Nephron (organoid): ENCODE measurements at regions not wholly inside any gene's neighbourhood (a gene's known extent, or its start where the extent isn't known, plus 50 kb on each side); places are given as distances from the start of the nearest gene placed in this dataset.

Experiments used
- H3K27ac Mint-ChIP-seq, 3 experiments: 2 replicates each; pipeline ENCODE4 v1.8.0; 2020; ENCODE audit warnings: mixed read lengths in 3 of 3, mild to moderate bottlenecking in 2 of 3, moderate library complexity in 1 of 3
- H3K27me3 Mint-ChIP-seq: 2 replicates; pipeline ENCODE4 v1.8.0; 2021; ENCODE audit warnings: low read depth, mild to moderate bottlenecking, moderate library complexity, mixed read lengths
- H3K36me3 Mint-ChIP-seq: 2 replicates; pipeline ENCODE4 v1.8.0; 2020; ENCODE audit warnings: low read depth, mixed read lengths
- H3K4me1 Mint-ChIP-seq: 2 replicates; pipeline ENCODE4 v1.8.0; 2020; ENCODE audit warnings: mixed read lengths
- H3K4me3 Mint-ChIP-seq, 3 experiments: 2 replicates each; pipeline ENCODE4 v1.8.0; 2020; ENCODE audit warnings: mild to moderate bottlenecking in 3 of 3, mixed read lengths in 3 of 3, moderate library complexity in 2 of 3
- H3K9me3 Mint-ChIP-seq: 2 replicates; pipeline ENCODE4 v1.8.0; 2020; ENCODE audit warnings: mixed read lengths
- CTCF ChIP-seq, 3 experiments: fragments of 200-600 bp; sonication (generic); IDR thresholded peaks; one replicate each; pipeline ENCODE4 v1.5.0; 2021; ENCODE audit warnings: antibody characterized with exemption in 3 of 3; ENCODE audit not compliant: unreplicated experiment in 3 of 3

- H3K27me3 Mint-ChIP-seq, result no peaks in the 10 kb centered on the region
- no peaks in the 10 kb centered on the region for H3K36me3 Mint-ChIP-seq
- H3K9me3 Mint-ChIP-seq, result no peaks in the 10 kb centered on the region
- H3K4me3 Mint-ChIP-seq, result no peak overlapping the region
- H3K27ac Mint-ChIP-seq, result no peak overlapping the region
- H3K4me1 Mint-ChIP-seq, result no peaks in the 10 kb centered on the region
- no peak for TF ChIP-seq CTCF (IDR thresholded peaks at IDR 0.05; ENCODE audit: unreplicated experiment in 3 of 3)
Observed at GRCh38 chr12:23290627-23291330, 658.7 kb downstream of the SOX5 start.

- no peak for TF ChIP-seq CTCF (IDR thresholded peaks at IDR 0.05; ENCODE audit: unreplicated experiment in 3 of 3)
- H3K4me1 Mint-ChIP-seq, result no peaks in the 10 kb centered on the region
- H3K27ac Mint-ChIP-seq, result no peak overlapping the region
- peaks cover 11% of the 10 kb centered on the region for H3K9me3 Mint-ChIP-seq
- H3K4me3 Mint-ChIP-seq, result no peak overlapping the region
- no peaks in the 10 kb centered on the region for H3K36me3 Mint-ChIP-seq
- no peaks in the 10 kb centered on the region for H3K27me3 Mint-ChIP-seq
Observed at GRCh38 chr12:23303220-23303619, 646.2 kb downstream of the SOX5 start.

GRCh38 chr12:23303821-23304220, 645.6 kb downstream of the SOX5 start:
- Mint-ChIP-seq H3K9me3 (peaks cover 12% of the 10 kb centered on the region), H3K36me3 (no peaks in the 10 kb centered on the region), H3K4me1 (no peaks in the 10 kb centered on the region), H3K27ac (no peak overlapping the region), H3K4me3 (no peak overlapping the region), H3K27me3 (no peaks in the 10 kb centered on the region)
- no peak for TF ChIP-seq CTCF (IDR thresholded peaks at IDR 0.05; ENCODE audit: unreplicated experiment in 3 of 3)

GRCh38 chr12:23333938-23334337, 615.5 kb downstream of the SOX5 start:
- Mint-ChIP-seq H3K4me1 (no peaks in the 10 kb centered on the region), H3K27ac (no peak overlapping the region), H3K9me3 (peaks cover 9% of the 10 kb centered on the region), H3K4me3 (no peak overlapping the region), H3K27me3 (no peaks in the 10 kb centered on the region), H3K36me3 (no peaks in the 10 kb centered on the region)
- TF ChIP-seq CTCF (IDR thresholded peaks at IDR 0.05; ENCODE audit: unreplicated experiment in 3 of 3), result no peak

- no peaks in the 10 kb centered on the region for H3K27me3 Mint-ChIP-seq
Observed at GRCh38 chr12:23335593-23335992, 613.9 kb downstream of the SOX5 start.

More at GRCh38 chr12:23335593-23335992, 613.9 kb downstream of the SOX5 start:
- Mint-ChIP-seq H3K27ac (no peak overlapping the region), H3K36me3 (no peaks in the 10 kb centered on the region), H3K4me1 (no peaks in the 10 kb centered on the region), H3K4me3 (no peak overlapping the region), H3K9me3 (peaks cover 9% of the 10 kb centered on the region)
- no peak for TF ChIP-seq CTCF (IDR thresholded peaks at IDR 0.05; ENCODE audit: unreplicated experiment in 3 of 3)
